Suprapubic skin (tissue), 4 donors: ENCODE measurements at regions not wholly inside any gene's neighbourhood (a gene's known extent, or its start where the extent isn't known, plus 50 kb on each side); places are given as distances from the start of the nearest gene placed in this dataset.

Experiments used
- DNase-seq, 2 donors: peaks; one replicate each; pipeline ENCODE4 v3.0.0-alpha.2; 2019; ENCODE audit warnings: low spot score in 2 of 2
- H3K27ac ChIP-seq: fragments of 200-600 bp; sonication (generic); one replicate; pipeline ENCODE4 v1.5.1; 2019
- H3K27me3 ChIP-seq: fragments of 200-600 bp; sonication (generic); one replicate; pipeline ENCODE4 v1.5.1; 2019
- H3K36me3 ChIP-seq: fragments of 200-600 bp; sonication (generic); one replicate; pipeline ENCODE4 v1.5.1; 2019
- H3K4me1 ChIP-seq: fragments of 200-600 bp; sonication (generic); one replicate; pipeline ENCODE4 v1.5.1; 2019
- H3K4me3 ChIP-seq: fragments of 200-600 bp; sonication (generic); one replicate; pipeline ENCODE4 v1.5.1; 2019; ENCODE audit warnings: mild to moderate bottlenecking
- H3K9me3 ChIP-seq: fragments of 200-600 bp; sonication (generic); one replicate; pipeline ENCODE4 v1.5.1; 2019
- CTCF ChIP-seq, 2 donors: fragments of 200-600 bp in 1 of 2; fragments of 450-650 bp in 1 of 2; sonication (generic) in 1 of 2; IDR thresholded peaks; one replicate each; pipeline ENCODE4 v1.5.1; 2016 to 2019; ENCODE audit warnings: antibody characterized with exemption in 2 of 2, mild to moderate bottlenecking in 1 of 2, moderate library complexity in 1 of 2
- EP300 ChIP-seq: sonication (generic); formaldehyde crosslinking; IDR thresholded peaks from one replicate; pipeline ENCODE4 v1.6.1; 2017; ENCODE audit warnings: antibody characterized with exemption
- POLR2A ChIP-seq, 2 donors: fragments of 450-650 bp; IDR thresholded peaks; one replicate each; pipeline ENCODE4 v1.6.1; 2017; ENCODE audit warnings: antibody characterized with exemption in 2 of 2, mild to moderate bottlenecking in 2 of 2, moderate library complexity in 2 of 2
- POLR2AphosphoS5 ChIP-seq, 3 donors: sonication (generic); formaldehyde crosslinking; IDR thresholded peaks; one replicate each; pipeline ENCODE4 v1.6.1; 2017; ENCODE audit warnings: antibody characterized with exemption in 3 of 3
- WGBS: methylation state at CpG from one replicate; pipeline ENCODE4 v1.1.5; 2018; 5-methylcytosine and 5-hydroxymethylcytosine counted together

- H3K27ac ChIP-seq: no peak overlapping the region
- no peak overlapping the region for H3K4me3 ChIP-seq
- no peak for DNase-seq
- WGBS: 100% methylated on average over 1 of the region's 1 CpG
- no peaks in the 10 kb centered on the region for H3K36me3 ChIP-seq
- H3K9me3 ChIP-seq: no peaks in the 10 kb centered on the region
- no peaks in the 10 kb centered on the region for H3K4me1 ChIP-seq
- no peak for TF ChIP-seq EP300
- no peak for TF ChIP-seq CTCF (IDR thresholded peaks at IDR 0.05)
- no peak for TF ChIP-seq POLR2A (IDR thresholded peaks at IDR 0.05)
- no peak for TF ChIP-seq POLR2AphosphoS5 (IDR thresholded peaks at IDR 0.05)
- no peaks in the 10 kb centered on the region for H3K27me3 ChIP-seq
Measured at GRCh38 chr1:95850165-95850649, 616.2 kb downstream of the RWDD3 start.

GRCh38 chr1:95850763-95851162 is 616.8 kb downstream of the RWDD3 start:
- DNase-seq: no peak
- no peak overlapping the region for H3K27ac ChIP-seq
- no peak overlapping the region for H3K4me3 ChIP-seq
- TF ChIP-seq EP300 (no peak), CTCF (IDR thresholded peaks at IDR 0.05) (no peak), POLR2AphosphoS5 (IDR thresholded peaks at IDR 0.05) (no peak)
- H3K36me3 ChIP-seq: no peaks in the 10 kb centered on the region
- no peaks in the 10 kb centered on the region for H3K4me1 ChIP-seq
- WGBS: 91% methylated on average over 3 of the region's 3 CpGs
- H3K9me3 ChIP-seq: no peaks in the 10 kb centered on the region
- H3K27me3 ChIP-seq: no peaks in the 10 kb centered on the region

GRCh38 chr1:95852483-95853070 is 618.6 kb downstream of the RWDD3 start:
- Histone ChIP-seq H3K4me1 (no peaks in the 10 kb centered on the region), H3K4me3 (no peak overlapping the region), H3K36me3 (no peaks in the 10 kb centered on the region), H3K27ac (no peak overlapping the region), H3K27me3 (no peaks in the 10 kb centered on the region), H3K9me3 (no peaks in the 10 kb centered on the region)
- WGBS: 65% methylated on average over 4 of the region's 7 CpGs
- TF ChIP-seq EP300: no peak
- no peak for TF ChIP-seq POLR2A (IDR thresholded peaks at IDR 0.05)
- TF ChIP-seq POLR2AphosphoS5 (IDR thresholded peaks at IDR 0.05): no peak
- no peak for TF ChIP-seq CTCF (IDR thresholded peaks at IDR 0.05)
- DNase-seq: no peak

- no peak for DNase-seq
- H3K36me3 ChIP-seq: no peaks in the 10 kb centered on the region
- no peaks in the 10 kb centered on the region for H3K9me3 ChIP-seq
- H3K27ac ChIP-seq: no peak overlapping the region
- H3K27me3 ChIP-seq: no peaks in the 10 kb centered on the region
- 77% methylated on average over 3 of the region's 4 CpGs for WGBS
- H3K4me1 ChIP-seq: no peaks in the 10 kb centered on the region
- TF ChIP-seq POLR2A (IDR thresholded peaks at IDR 0.05): no peak
- TF ChIP-seq CTCF (IDR thresholded peaks at IDR 0.05): no peak
- no peak for TF ChIP-seq POLR2AphosphoS5 (IDR thresholded peaks at IDR 0.05)
- no peak for TF ChIP-seq EP300
- H3K4me3 ChIP-seq: no peak overlapping the region
Measured at GRCh38 chr1:95854457-95854856, 620.4 kb downstream of the RWDD3 start.

- DNase-seq: no peak
- Histone ChIP-seq H3K36me3 (no peaks in the 10 kb centered on the region), H3K27me3 (no peaks in the 10 kb centered on the region), H3K27ac (no peak overlapping the region), H3K4me1 (no peaks in the 10 kb centered on the region), H3K4me3 (no peak overlapping the region), H3K9me3 (no peaks in the 10 kb centered on the region)
- TF ChIP-seq POLR2A (IDR thresholded peaks at IDR 0.05) (no peak), POLR2AphosphoS5 (IDR thresholded peaks at IDR 0.05) (no peak), CTCF (IDR thresholded peaks at IDR 0.05) (no peak), EP300 (no peak)
- WGBS: 75% methylated on average over 2 of the region's 2 CpGs
Measured at GRCh38 chr1:95863086-95863485, 629.1 kb downstream of the RWDD3 start.
